Fibroblast of mammary gland (primary cell): ENCODE measurements at regions not wholly inside any gene's neighbourhood (a gene's known extent, or its start where the extent isn't known, plus 50 kb on each side); places are given as distances from the start of the nearest gene placed in this dataset.
"Not testable (repeated sequence)": the region's sequence is repeated elsewhere in the genome, so short reads cannot be mapped to it uniquely, and the experiment has no call there.

Experiments used
- DNase-seq: peaks from one replicate; pipeline ENCODE4 v3.0.0-alpha.2; 2010; ENCODE audit warnings: low read depth
- H3K4me3 ChIP-seq: 2 replicates; pipeline ENCODE4 v1.5.1; 2011; ENCODE audit warnings: low read depth, mild to moderate bottlenecking, low read length, moderate library complexity; ENCODE audit not compliant: control insufficient read depth
- CTCF ChIP-seq: conservative IDR thresholded peaks from 2 replicates; pipeline ENCODE4 v1.5.1; 2011; ENCODE audit warnings: low read depth, low read length, inconsistent platforms; ENCODE audit not compliant: control insufficient read depth, insufficient read depth

- DNase-seq = no peak
- H3K4me3 ChIP-seq = no peak overlapping the region
- TF ChIP-seq CTCF = no peak
Observed at GRCh38 chr2:167748536-167748935, 498.9 kb downstream of the STK39 start.

- no peak for DNase-seq
- H3K4me3 ChIP-seq = no peak overlapping the region
- TF ChIP-seq CTCF = no peak
Observed at GRCh38 chr2:167745667-167746066, 501.7 kb downstream of the STK39 start.

- DNase-seq, H3K4me3 ChIP-seq: not testable (repeated sequence)
Observed at GRCh38 chr2:167739921-167740320, 507.5 kb downstream of the STK39 start.

GRCh38 chr2:167733747-167734146, 513.6 kb downstream of the STK39 start:
- no peak overlapping the region for H3K4me3 ChIP-seq
- TF ChIP-seq CTCF = no peak
- DNase-seq = peak; percentile 14

- TF ChIP-seq CTCF = no peak
- no peak overlapping the region for H3K4me3 ChIP-seq
- no peak for DNase-seq
Observed at GRCh38 chr2:167732326-167732725, 515.1 kb downstream of the STK39 start.

GRCh38 chr2:167729911-167730310, 517.5 kb downstream of the STK39 start:
- DNase-seq = no peak
- TF ChIP-seq CTCF = no peak
- H3K4me3 ChIP-seq = no peak overlapping the region

GRCh38 chr2:167726788-167727187, 520.6 kb downstream of the STK39 start:
- no peak for TF ChIP-seq CTCF
- no peak for DNase-seq
- H3K4me3 ChIP-seq = no peak overlapping the region
